GM21723 (cell line): ENCODE measurements at regions not wholly inside any gene's neighbourhood (a gene's known extent, or its start where the extent isn't known, plus 50 kb on each side); places are given as distances from the start of the nearest gene placed in this dataset.
"Not testable (repeated sequence)": the region's sequence is repeated elsewhere in the genome, so short reads cannot be mapped to it uniquely, and the experiment has no call there.

Source experiments
- ATAC-seq: cut with Tn5 transposase; IDR thresholded peaks from one replicate; pipeline ENCODE4 v1.9.1; 2021; ENCODE audit warnings: mild to moderate bottlenecking, moderate library complexity; ENCODE audit not compliant: unreplicated experiment

- no peak for ATAC-seq
Observed at GRCh38 chr4:159029481-159029880, 73.4 kb upstream of the RAPGEF2 start.

- not testable (repeated sequence) for ATAC-seq
Observed at GRCh38 chr4:159030297-159030696, 72.6 kb upstream of the RAPGEF2 start.

- ATAC-seq: peak; percentile 78
Observed at GRCh38 chr4:159035570-159035969, 67.3 kb upstream of the RAPGEF2 start.

- ATAC-seq: no peak
Observed at GRCh38 chr4:159038536-159038935, 64.3 kb upstream of the RAPGEF2 start.

- ATAC-seq: no peak
Observed at GRCh38 chr4:159041054-159042034, 61.5 kb upstream of the RAPGEF2 start.

- no peak for ATAC-seq
Observed at GRCh38 chr4:159042097-159042605, 60.7 kb upstream of the RAPGEF2 start.

- ATAC-seq: no peak
Observed at GRCh38 chr4:159042868-159043267, 60.0 kb upstream of the RAPGEF2 start.

GRCh38 chr4:159043861-159044260, 59.0 kb upstream of the RAPGEF2 start:
- ATAC-seq: no peak

GRCh38 chr4:159045321-159045720, 57.6 kb upstream of the RAPGEF2 start:
- ATAC-seq: no peak

GRCh38 chr4:159046683-159047082, 56.2 kb upstream of the RAPGEF2 start:
- no peak for ATAC-seq

- ATAC-seq: no peak
Observed at GRCh38 chr4:159047478-159048165, 55.3 kb upstream of the RAPGEF2 start.

GRCh38 chr4:159048166-159048886, 54.6 kb upstream of the RAPGEF2 start:
- ATAC-seq: no peak

- ATAC-seq: no peak
Observed at GRCh38 chr4:159049780-159050375, 53.0 kb upstream of the RAPGEF2 start.

GRCh38 chr4:159051245-159052071, 51.4 kb upstream of the RAPGEF2 start:
- ATAC-seq: peak; percentile 87

GRCh38 chr4:159052315-159052714, 50.6 kb upstream of the RAPGEF2 start:
- ATAC-seq: peak; percentile 50
